ENCODE measurements at regions not wholly inside any gene's neighbourhood (a gene's known extent, or its start where the extent isn't known, plus 50 kb on each side); places are given as distances from the start of the nearest gene placed in this dataset.

- TF ChIP-seq CTCF (conservative IDR thresholded peaks at IDR 0.05) = no peak
- TF ChIP-seq ZFX (IDR thresholded peaks at IDR 0.05) = no peak
Measured at GRCh38 chr12:62003701-62004100, 256.5 kb upstream of the USP15 start.
